Erythroblast (primary cell): ENCODE measurements at regions not wholly inside any gene's neighbourhood (a gene's known extent, or its start where the extent isn't known, plus 50 kb on each side); places are given as distances from the start of the nearest gene placed in this dataset.

ENCODE experiments used
- DNase-seq, 2 experiments: peaks; one replicate each; lab custom pipeline; 2025; lab: John Stamatoyannopoulos, UW
- GATA1 ChIP-seq: IDR thresholded peaks from 2 replicates; pipeline ENCODE4 v1.6.1; 2011; ENCODE audit warnings: low read depth, mild to moderate bottlenecking, control low read depth, low read length, moderate library complexity
- POLR2A ChIP-seq: IDR thresholded peaks from 2 replicates; pipeline ENCODE4 v1.6.1; 2011; ENCODE audit warnings: mild to moderate bottlenecking, low read length

DNA sequence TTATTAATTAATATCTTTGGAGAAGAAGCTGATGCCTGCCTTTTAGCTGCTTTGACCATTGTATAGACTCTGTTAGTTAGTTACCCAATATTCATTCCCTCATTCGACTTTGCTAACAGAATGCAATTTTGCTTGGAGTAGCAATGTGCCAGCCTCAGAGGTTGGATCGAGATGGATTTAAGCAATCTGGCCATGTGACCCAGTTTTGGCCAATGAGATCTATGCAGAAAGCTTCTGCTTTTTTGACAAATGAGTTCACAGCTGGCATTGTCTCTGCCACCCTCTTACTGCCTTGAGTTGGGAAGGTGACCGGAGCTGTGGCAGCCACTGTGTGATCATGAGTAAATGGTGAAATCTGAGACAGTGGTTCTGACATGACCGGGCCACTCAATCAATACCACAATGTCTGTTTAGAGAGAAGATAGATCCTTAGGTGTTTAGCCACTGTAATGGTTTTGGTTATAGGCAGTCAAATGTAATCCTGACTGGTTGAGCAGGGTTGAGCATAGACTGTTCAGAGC is 74.9 kb upstream of the MED13L start:
- no peak for DNase-seq
- no peak for TF ChIP-seq POLR2A
- TF ChIP-seq GATA1: no peak

DNA sequence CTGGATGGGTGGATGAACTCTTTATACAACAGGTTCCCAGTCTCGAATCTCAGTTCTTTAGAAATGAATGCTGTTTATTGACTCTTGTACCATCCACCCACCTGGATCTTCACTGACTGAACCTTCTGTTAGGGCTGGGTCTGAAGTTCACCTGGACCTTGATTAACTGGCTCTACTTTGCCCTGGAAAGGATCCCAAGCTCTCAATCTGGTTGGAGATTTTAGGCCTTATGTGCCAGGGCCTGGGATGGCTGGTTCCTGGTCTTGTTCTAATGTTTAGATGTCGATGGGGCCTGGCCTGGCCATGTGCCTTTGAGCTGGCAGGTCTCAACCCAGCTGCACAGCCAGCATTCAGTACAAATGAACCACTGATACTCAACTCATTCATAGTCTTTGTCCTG is 76.5 kb upstream of the MED13L start:
- TF ChIP-seq POLR2A (no peak), GATA1 (no peak)
- DNase-seq: no peak

DNA sequence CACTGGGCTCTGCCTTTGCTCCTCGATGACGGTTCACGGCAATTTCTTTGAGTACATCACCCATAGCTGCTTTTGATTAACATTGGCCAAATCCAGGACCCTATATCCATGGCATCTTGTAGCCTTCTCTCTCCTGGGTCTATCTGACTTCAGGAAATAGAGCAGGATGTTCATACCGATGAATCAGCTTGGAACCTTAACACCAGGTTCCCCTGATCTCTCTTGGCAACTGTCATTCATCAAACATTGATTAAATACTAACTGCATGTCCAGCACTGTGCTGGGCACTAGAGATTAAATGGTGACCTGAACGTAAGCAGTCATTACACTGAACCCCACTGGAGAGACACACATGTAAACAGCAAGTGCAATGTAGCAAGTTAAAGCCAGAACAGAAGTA is 77.0 kb upstream of the MED13L start:
- no peak for DNase-seq
- TF ChIP-seq POLR2A (no peak), GATA1 (no peak)

DNA sequence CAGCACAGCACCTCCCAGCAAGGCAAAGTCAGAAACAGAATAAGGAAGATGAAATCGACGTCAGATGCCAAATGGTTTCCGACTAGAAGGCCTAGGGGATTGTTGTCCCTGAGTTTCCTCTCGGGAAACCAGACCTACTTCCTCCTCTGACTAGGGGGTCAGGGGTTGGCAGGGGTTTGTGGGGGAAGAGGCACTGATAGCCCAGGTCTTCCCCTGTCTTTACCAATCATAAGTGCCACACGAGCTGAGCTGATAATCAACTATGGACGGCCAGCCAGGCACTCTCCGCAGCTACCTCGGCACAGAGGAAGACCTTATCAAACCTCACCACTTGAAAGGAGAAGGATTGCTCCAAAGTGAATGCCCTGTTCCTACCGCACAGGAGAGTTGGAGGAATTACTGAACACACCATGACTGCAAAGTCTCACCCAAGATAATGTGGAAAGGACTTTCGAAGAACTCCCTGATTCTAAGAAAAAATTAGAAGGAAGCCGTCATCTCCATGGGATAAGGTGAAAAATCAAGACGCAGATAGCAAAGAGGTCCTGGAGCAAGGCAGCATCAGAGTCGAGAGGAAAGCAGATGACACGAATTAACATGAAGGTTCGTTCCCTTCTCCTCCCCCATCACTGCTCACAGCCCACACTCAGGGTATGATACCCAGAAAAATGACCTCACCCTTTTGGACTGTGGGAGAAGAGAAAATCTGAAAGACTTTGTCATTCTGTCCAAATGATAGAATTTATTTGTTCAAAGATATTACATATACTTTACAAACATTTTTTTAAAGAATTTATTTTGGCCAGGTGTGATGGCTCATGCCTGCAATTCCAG is 77.7 kb upstream of the MED13L start:
- no peak for TF ChIP-seq GATA1
- no peak for TF ChIP-seq POLR2A
- DNase-seq: no peak

DNA sequence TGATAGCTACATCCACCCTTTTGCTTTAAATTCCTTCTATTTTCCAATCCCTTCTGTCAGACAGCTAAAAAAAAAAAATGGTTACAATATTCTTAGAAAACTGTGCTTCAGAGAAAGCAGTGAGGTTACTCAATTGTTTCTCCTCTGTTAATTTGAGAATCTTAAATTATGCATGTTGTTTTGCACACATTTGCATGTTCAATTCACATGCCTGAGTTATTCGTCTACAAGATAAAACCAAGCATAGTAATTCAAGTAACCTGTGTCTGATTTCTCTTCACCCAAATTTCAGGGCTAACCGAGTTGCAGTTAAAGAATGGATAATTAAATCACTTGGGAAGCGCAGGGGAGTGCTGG is 81.0 kb upstream of the MED13L start:
- TF ChIP-seq GATA1: no peak
- DNase-seq: no peak

DNA sequence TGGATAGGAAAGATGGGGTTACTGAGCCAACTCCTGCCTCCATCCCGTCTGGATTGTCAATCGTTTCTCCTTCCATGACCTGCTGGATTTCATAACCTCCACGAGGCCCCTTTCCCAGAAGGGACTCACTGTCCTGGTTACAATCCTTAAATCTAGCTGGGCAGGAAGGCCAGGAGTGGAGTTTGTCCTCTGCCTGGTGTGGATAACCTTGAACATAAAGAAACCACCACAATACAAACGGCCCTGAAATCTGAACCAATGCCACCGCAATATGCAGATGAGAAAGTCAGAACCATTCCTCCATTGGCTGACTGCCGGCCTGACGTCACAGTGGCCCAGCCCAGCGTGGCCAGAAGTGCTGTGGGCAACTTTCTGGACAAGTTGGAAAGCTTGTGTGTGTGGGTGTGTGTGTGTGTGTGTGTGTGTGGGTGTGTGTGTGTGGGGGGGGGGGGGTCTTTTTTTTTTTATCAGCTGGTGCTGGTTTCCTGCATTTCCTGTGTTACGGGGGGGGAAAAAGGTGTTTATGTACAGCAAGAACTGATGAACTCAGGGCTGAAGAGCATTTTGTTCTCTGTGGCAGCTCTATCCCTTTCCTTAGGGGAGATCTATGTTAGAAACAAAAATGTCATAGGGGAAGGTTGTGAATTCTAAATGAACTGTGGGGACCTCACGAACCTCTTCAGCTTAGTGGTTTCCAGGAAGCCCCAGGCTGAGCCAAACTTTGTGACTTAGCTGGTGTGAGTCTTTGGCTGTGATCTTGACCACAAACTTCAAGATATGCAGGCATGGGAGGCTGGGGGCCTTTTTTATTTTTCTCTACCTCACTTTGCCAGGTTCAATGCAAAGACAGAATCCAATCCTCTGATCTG is 81.6 kb upstream of the MED13L start:
- TF ChIP-seq GATA1 (no peak), POLR2A (no peak)
- DNase-seq: peak; percentile 81 to 89

DNA sequence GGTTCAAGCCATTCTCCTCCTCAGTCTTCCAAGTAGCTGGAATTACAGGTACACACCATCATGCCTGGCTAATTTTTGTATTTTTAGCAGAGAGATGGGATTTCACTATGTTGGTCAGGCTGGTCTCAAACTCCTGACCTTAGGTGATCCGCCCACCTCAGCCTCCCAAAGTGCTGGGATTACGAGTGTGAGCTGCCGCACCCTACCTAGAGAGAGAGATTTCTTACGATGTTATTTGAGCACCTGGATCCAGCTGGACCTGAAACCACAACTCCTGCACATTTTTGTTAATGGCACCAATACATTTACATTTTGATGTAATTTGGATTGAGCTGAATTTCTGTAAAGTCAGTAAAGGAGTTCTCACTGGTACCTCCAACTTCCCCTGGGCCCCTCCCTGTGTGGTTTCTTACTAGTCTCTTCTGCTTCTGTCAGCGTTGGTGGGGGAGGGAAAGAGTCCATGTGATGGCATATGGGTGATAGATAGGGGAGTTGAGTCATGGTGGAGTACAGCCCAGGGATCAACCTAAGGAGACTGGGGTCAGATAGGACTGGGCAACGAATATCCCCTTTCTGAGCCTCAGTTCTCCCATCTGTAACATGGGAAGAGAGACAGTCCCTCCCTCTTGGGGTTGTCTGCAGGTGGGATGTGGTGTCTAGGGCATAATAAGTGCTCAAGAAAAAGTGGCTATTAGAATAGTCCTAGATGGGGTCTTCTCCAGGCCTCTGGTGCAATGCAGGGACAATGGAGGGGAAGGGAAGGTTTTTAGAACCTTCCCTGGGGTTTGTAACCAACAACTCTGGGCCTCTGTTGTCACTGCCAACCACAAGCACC is 83.3 kb upstream of the MED13L start:
- peak; percentile 49 to 54 for DNase-seq
- no peak for TF ChIP-seq POLR2A
- TF ChIP-seq GATA1: no peak

DNA sequence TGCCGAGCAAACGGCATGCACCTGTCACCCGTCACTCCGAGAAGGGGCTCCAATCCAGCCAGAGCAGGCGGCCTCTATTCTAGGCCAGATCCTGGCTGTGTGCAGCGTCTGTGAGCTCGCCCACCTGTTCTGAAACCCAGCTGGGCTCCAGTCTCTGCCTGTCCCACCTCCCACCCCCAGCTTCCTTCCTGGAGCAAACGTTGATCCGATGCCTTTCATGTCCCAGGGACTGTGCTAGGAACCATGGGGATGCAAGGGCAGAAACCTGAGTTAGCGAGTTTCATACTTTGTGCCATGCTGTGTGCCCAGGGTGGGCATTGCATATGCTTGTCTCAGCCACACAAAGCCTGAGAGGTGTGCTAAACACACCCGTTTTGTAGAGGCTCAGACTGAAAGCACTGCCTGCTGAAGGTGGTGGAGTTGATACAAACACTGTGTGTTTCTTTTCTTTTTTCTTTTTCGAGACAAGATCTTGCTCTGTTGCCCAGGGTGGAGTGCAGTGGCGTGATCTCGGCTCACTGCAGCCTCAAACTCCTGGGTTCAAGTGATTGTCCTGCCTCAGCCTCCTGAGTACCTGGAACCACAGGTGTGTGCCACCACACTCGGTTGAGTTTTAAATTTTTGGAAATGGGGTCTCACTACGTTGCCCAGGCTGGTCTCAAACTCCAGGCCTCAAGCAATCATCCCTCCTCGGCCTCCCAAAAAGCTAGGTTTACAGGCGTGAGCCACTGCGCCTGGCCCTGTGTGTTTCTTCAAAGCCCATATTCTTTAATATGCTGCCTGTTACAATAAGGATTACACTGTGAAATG is 84.1 kb upstream of the MED13L start:
- TF ChIP-seq POLR2A (no peak), GATA1 (no peak)
- no peak for DNase-seq

DNA sequence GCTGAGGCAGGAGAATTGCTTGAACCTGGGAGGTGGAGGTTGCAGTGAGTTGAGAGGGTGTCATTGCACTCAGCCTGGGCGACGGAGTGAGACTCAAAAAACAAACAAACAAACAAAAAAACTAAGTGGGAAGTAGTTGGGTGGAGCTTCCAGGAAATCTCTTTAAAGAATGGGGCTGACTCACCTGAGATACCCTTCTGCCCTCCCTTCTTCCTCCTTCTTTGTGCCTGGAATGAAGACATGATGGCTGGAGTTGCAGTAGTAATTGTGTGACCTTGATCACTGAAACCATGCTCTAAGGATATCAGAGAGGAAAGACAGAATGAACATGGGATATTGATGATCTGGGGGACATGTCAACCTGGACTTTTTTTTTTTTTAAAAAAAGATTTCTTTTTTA is 87.6 kb upstream of the MED13L start:
- no peak for DNase-seq
- TF ChIP-seq POLR2A: no peak
- no peak for TF ChIP-seq GATA1

DNA sequence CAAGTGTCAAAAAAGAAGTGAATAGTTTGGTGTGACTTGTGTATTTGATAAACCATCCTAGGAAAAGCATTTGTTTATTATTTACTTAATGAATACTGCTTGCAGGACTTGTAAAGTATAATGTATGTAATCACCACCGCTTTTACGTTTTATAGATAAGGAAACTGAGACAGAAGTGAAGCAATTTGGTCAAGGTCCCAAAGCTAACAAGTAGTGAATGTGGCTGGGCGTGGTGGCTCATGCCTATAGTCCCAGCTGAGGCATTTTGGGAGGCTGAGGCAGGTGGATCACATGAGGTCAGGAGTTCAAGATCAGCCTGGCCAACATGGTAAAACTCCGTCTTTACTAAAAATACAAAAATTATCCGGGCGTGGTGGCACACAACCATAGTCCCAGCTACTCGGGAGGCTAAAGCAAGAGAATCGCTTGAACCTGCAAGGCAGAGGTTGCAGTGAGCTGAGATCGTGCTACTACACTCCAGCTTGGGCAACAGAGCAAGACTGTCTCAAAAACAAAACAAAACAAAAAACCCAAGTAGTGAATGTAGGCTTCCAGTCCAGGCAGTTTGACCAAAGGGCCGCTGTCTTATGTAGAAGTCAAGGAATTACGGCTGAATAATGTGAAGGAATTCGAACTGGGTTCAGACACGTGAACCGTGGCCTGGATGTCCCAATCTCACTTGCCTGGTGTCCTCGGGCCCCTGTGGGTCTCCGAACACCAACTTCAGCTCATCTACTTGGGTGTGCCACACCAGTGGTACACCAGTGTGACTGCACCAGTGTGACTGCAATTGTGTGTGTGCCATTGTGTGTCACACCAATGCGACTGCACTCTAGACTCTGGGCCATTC is 88.3 kb upstream of the MED13L start:
- no peak for DNase-seq
- no peak for TF ChIP-seq GATA1
- TF ChIP-seq POLR2A: no peak

DNA sequence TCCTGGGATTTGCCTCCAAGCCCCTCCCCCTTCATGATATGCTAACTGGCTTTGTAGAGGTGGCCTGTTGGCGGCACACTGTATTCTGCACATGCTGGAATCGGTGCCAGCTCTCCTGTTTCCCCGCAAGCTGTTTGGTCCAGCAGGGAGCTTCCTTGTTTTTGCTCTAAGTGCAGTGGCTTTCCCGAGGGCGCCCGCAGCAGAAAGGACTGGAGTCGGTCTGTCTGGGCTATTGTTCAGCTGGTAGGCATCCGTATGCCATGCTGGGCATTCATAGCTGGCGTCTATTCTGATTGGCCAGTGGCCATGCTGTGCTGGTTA is 88.9 kb upstream of the MED13L start:
- TF ChIP-seq POLR2A: no peak
- no peak for TF ChIP-seq GATA1
- no peak for DNase-seq

DNA sequence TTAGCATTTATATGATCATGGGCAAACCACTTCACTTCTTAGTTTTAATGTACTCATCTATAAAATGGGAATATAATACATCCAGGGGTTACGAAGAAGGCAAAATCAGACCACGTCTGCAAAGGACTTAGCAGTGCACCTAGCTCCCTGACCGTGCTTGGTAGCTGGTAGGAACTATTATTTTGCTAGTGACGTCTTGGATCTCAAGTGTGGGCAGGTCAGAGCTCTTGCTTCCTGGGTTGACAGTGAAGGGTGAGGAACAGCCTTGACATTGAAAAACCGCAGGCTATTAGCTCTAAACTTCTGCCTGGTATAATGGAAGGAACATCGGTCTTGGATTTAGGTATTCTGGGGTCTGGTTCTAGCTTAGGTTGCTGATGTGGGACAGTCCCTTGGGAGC is 89.3 kb upstream of the MED13L start:
- TF ChIP-seq POLR2A (no peak), GATA1 (no peak)
- no peak for DNase-seq
